ENCODE measurements at regions not wholly inside any gene's neighbourhood (a gene's known extent, or its start where the extent isn't known, plus 50 kb on each side); places are given as distances from the start of the nearest gene placed in this dataset.
"Not testable (repeated sequence)": the region's sequence is repeated elsewhere in the genome, so short reads cannot be mapped to it uniquely, and the experiment has no call there.

DNA sequence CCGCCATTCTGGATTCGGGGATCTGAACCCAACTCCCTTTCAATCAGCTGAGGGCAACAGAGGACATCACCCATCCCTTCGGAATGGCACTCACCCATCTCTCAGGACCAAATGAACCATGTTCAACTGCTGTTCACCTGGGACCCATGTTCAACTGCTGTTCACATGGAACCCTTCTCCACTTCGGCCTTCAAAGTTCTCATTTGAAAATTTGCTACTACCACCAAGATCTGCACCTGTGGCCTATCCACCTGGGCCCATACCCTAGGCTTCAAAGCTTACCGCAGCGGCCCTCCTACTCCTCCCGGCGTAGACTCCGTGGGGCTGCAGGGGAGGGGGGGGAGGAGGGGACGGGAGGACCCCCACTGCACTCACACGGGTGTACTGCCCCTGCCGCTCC, 119.2 kb upstream of the ANKRD30BL start (continued):
- TF ChIP-seq, protein P1, sequence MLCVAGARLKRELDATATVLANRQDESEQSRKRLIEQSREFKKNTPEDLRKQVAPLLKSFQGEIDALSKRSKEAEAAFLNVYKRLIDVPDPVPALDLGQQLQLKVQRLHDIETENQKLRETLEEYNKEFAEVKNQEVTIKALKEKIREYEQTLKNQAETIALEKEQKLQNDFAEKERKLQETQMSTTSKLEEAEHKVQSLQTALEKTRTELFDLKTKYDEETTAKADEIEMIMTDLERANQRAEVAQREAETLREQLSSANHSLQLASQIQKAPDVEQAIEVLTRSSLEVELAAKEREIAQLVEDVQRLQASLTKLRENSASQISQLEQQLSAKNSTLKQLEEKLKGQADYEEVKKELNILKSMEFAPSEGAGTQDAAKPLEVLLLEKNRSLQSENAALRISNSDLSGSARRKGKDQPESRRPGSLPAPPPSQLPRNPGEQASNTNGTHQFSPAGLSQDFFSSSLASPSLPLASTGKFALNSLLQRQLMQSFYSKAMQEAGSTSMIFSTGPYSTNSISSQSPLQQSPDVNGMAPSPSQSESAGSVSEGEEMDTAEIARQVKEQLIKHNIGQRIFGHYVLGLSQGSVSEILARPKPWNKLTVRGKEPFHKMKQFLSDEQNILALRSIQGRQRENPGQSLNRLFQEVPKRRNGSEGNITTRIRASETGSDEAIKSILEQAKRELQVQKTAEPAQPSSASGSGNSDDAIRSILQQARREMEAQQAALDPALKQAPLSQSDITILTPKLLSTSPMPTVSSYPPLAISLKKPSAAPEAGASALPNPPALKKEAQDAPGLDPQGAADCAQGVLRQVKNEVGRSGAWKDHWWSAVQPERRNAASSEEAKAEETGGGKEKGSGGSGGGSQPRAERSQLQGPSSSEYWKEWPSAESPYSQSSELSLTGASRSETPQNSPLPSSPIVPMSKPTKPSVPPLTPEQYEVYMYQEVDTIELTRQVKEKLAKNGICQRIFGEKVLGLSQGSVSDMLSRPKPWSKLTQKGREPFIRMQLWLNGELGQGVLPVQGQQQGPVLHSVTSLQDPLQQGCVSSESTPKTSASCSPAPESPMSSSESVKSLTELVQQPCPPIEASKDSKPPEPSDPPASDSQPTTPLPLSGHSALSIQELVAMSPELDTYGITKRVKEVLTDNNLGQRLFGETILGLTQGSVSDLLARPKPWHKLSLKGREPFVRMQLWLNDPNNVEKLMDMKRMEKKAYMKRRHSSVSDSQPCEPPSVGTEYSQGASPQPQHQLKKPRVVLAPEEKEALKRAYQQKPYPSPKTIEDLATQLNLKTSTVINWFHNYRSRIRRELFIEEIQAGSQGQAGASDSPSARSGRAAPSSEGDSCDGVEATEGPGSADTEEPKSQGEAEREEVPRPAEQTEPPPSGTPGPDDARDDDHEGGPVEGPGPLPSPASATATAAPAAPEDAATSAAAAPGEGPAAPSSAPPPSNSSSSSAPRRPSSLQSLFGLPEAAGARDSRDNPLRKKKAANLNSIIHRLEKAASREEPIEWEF (IDR thresholded peaks at IDR 0.05; ENCODE audit: insufficient replicate concordance, low read depth, low read length): no peak
- TF ChIP-seq, protein P2, sequence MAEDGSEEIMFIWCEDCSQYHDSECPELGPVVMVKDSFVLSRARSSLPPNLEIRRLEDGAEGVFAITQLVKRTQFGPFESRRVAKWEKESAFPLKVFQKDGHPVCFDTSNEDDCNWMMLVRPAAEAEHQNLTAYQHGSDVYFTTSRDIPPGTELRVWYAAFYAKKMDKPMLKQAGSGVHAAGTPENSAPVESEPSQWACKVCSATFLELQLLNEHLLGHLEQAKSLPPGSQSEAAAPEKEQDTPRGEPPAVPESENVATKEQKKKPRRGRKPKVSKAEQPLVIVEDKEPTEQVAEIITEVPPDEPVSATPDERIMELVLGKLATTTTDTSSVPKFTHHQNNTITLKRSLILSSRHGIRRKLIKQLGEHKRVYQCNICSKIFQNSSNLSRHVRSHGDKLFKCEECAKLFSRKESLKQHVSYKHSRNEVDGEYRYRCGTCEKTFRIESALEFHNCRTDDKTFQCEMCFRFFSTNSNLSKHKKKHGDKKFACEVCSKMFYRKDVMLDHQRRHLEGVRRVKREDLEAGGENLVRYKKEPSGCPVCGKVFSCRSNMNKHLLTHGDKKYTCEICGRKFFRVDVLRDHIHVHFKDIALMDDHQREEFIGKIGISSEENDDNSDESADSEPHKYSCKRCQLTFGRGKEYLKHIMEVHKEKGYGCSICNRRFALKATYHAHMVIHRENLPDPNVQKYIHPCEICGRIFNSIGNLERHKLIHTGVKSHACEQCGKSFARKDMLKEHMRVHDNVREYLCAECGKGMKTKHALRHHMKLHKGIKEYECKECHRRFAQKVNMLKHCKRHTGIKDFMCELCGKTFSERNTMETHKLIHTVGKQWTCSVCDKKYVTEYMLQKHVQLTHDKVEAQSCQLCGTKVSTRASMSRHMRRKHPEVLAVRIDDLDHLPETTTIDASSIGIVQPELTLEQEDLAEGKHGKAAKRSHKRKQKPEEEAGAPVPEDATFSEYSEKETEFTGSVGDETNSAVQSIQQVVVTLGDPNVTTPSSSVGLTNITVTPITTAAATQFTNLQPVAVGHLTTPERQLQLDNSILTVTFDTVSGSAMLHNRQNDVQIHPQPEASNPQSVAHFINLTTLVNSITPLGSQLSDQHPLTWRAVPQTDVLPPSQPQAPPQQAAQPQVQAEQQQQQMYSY (CRISPR knock-in tag; IDR thresholded peaks at IDR 0.05): no peak
- no peak for TF ChIP-seq MEF2B (IDR thresholded peaks at IDR 0.05; ENCODE audit: partially characterized antibody, poor library complexity, severe bottlenecking)
- no peak for TF ChIP-seq CBFB (IDR thresholded peaks at IDR 0.05; ENCODE audit: low read depth)

DNA sequence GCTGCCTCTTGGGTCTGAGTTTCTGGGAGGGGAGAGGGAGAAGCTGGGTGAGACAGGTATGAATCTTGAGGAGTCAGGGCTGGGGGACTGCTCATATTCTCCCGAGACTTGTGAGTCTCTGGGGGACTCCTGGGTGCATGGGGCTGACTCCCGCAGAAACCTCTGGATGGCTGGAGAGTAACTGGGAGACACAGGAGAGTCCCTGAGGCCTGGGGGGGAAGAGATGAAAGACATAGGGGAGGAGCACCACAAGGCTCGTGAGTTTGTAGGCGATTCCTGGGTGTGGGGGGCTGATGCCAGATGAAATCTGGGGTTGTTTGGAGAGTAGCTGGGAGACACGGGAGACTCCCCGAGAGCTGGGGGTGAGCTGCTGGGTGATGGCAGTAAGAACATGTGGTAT, 120.4 kb upstream of the ANKRD30BL start:
- H2AFZ ChIP-seq (ENCODE audit: control insufficient read depth, low read depth, low read length); H3K79me2 ChIP-seq (ENCODE audit: control insufficient read depth, insufficient read depth, low read length); ATAC-seq; H3K9me3 ChIP-seq (replicated peaks; ENCODE audit: control insufficient read depth, insufficient read depth, low read length); H3K36me3 ChIP-seq (ENCODE audit: control insufficient read depth in 2 of 2, insufficient read depth in 2 of 2, low read length in 1 of 2); in situ Hi-C loops (cut with MboI); POLR2A ChIA-PET; H3K27me3 ChIP-seq (replicated peaks in 1 of 2; ENCODE audit: control insufficient read depth in 2 of 2, insufficient read depth in 2 of 2, low read length in 1 of 2); DNase-seq (ENCODE audit: low read depth, low spot score); H4K20me1 ChIP-seq (ENCODE audit: control insufficient read depth, insufficient read depth); intact Hi-C loops (cut with micrococcal nuclease; ENCODE audit: unreplicated experiment); H3K4me1 ChIP-seq (ENCODE audit: control insufficient read depth, insufficient read depth, low read length); H3K4me3 ChIP-seq; H3K4me2 ChIP-seq (ENCODE audit: control insufficient read depth, insufficient read depth); SMC1A ChIA-PET (ENCODE audit: uncharacterized antibody, unreplicated experiment); CTCF ChIA-PET; FAIRE-seq; RAD21 ChIA-PET (ENCODE audit: unreplicated experiment); BruUV-seq (replicated peaks); H3K27ac ChIP-seq (ENCODE audit: control insufficient read depth, insufficient read depth); H3K9ac ChIP-seq (ENCODE audit: control insufficient read depth, insufficient read depth, low read length): not testable (repeated sequence)
- 12% methylated on average over 6 of the region's 6 CpGs for WGBS (ENCODE audit: insufficient coverage, insufficient replicate concordance, low lambda C conversion rate, missing lambda C conversion rate)

Data from GM12878 (cell line).